CD14-positive monocyte (primary cell): ENCODE measurements at regions not wholly inside any gene's neighbourhood (a gene's known extent, or its start where the extent isn't known, plus 50 kb on each side); places are given as distances from the start of the nearest gene placed in this dataset.

ENCODE experiments used
- DNase-seq, 3 donors: peaks; one replicate each; pipeline ENCODE4 v3.0.0-alpha.2; 2011 to 2022
- H2AFZ ChIP-seq: 2 replicates; pipeline ENCODE4 v1.6.0; 2012; ENCODE audit warnings: mild to moderate bottlenecking, low read depth, low read length, inconsistent platforms; ENCODE audit not compliant: insufficient read depth, poor library complexity, severe bottlenecking
- H3K27ac ChIP-seq, 2 donors: 1 replicate in 1 of 2; 2 replicates in 1 of 2; pipeline ENCODE4 v1.5.1; 2012 to 2013; ENCODE audit warnings: low read length in 2 of 2, control low read depth in 1 of 2, inconsistent platforms in 1 of 2, low read depth in 1 of 2, mild to moderate bottlenecking in 1 of 2
- H3K27me3 ChIP-seq, 2 donors: one replicate each; pipeline versions ENCODE4 v1.6.0 to v1.6.1; 2011 to 2013; ENCODE audit warnings: low read length in 2 of 2; ENCODE audit not compliant: control insufficient read depth in 2 of 2, insufficient read depth in 2 of 2
- H3K36me3 ChIP-seq, 2 donors: replicated peaks in 1 of 2; 1 replicate in 1 of 2; 2 replicates in 1 of 2; pipeline versions ENCODE4 v1.5.1 to v1.6.1; 2012 to 2013; ENCODE audit warnings: low read length in 2 of 2, control low read depth in 1 of 2, inconsistent platforms in 1 of 2, mild to moderate bottlenecking in 1 of 2; ENCODE audit not compliant: insufficient read depth in 2 of 2, control insufficient read depth in 1 of 2
- H3K4me1 ChIP-seq, 2 donors: 1 replicate in 1 of 2; 2 replicates in 1 of 2; pipeline versions ENCODE4 v1.5.1 to v1.6.1; 2012 to 2013; ENCODE audit warnings: low read length in 2 of 2, control low read depth in 1 of 2, inconsistent platforms in 1 of 2, mild to moderate bottlenecking in 1 of 2, moderate library complexity in 1 of 2; ENCODE audit not compliant: insufficient read depth in 2 of 2, control insufficient read depth in 1 of 2
- H3K4me2 ChIP-seq: replicated peaks from 2 replicates; pipeline ENCODE3; 2012; ENCODE audit warnings: low read length, moderate library complexity, mild to moderate bottlenecking; ENCODE audit not compliant: poor library complexity, severe bottlenecking; ENCODE audit errors: extremely low read depth
- H3K4me3 ChIP-seq, 3 experiments: fragments of 200-600 bp in 1 of 3; sonication (generic) in 1 of 3; replicated peaks in 1 of 3; 1 replicate in 2 of 3; 2 replicates in 1 of 3; pipeline ENCODE4 v1.5.1; 2011 to 2013; ENCODE audit warnings: low read length in 3 of 3, mild to moderate bottlenecking in 3 of 3, control low read depth in 2 of 3, low read depth in 2 of 3, inconsistent platforms in 1 of 3, moderate library complexity in 1 of 3
- H3K79me2 ChIP-seq: 2 replicates; pipeline ENCODE4 v1.6.0; 2012; ENCODE audit warnings: mild to moderate bottlenecking, control low read depth, inconsistent platforms, low read length, moderate library complexity; ENCODE audit not compliant: insufficient read depth
- H3K9ac ChIP-seq: 2 replicates; pipeline ENCODE4 v1.6.0; 2017; ENCODE audit warnings: low read length, mild to moderate bottlenecking; ENCODE audit not compliant: insufficient read depth, poor library complexity, severe bottlenecking
- H3K9me3 ChIP-seq, 2 donors: replicated peaks in 1 of 2; 1 replicate in 1 of 2; 2 replicates in 1 of 2; pipeline versions ENCODE4 v1.5.1 to v1.6.1; 2012 to 2013; ENCODE audit warnings: low read length in 2 of 2, control low read depth in 1 of 2; ENCODE audit not compliant: control insufficient read depth in 1 of 2, insufficient read depth in 1 of 2
- H4K20me1 ChIP-seq: 2 replicates; pipeline ENCODE4 v1.6.0; 2012; ENCODE audit warnings: mild to moderate bottlenecking, low read length, control low read depth, moderate library complexity; ENCODE audit not compliant: insufficient read depth
- H3K27ac Mint-ChIP-seq, 7 donors: one replicate each; pipeline ENCODE4 v1.8.0; 2020; ENCODE audit warnings: mild to moderate bottlenecking in 7 of 7, mixed read lengths in 7 of 7, moderate library complexity in 6 of 7, inconsistent platforms in 2 of 7
- H3K27me3 Mint-ChIP-seq, 3 donors: one replicate each; pipeline ENCODE4 v1.8.0; 2021 to 2022; ENCODE audit warnings: low read depth in 3 of 3, mild to moderate bottlenecking in 3 of 3, mixed read lengths in 3 of 3, moderate library complexity in 3 of 3, inconsistent platforms in 1 of 3
- H3K36me3 Mint-ChIP-seq, 2 donors: one replicate each; pipeline ENCODE4 v1.8.0; 2020; ENCODE audit warnings: mixed read lengths in 2 of 2, inconsistent platforms in 1 of 2, mild to moderate bottlenecking in 1 of 2
- H3K4me1 Mint-ChIP-seq: one replicate; pipeline ENCODE4 v1.8.0; 2020; ENCODE audit warnings: mild to moderate bottlenecking, mixed read lengths
- H3K4me3 Mint-ChIP-seq, 2 donors: one replicate each; pipeline ENCODE4 v1.8.0; 2020; ENCODE audit warnings: mild to moderate bottlenecking in 2 of 2, mixed read lengths in 2 of 2, moderate library complexity in 1 of 2
- H3K9me3 Mint-ChIP-seq, 7 donors: one replicate each; pipeline ENCODE4 v1.8.0; 2020 to 2022; ENCODE audit warnings: mixed read lengths in 7 of 7, mild to moderate bottlenecking in 6 of 7, moderate library complexity in 6 of 7, inconsistent platforms in 2 of 7
- WGBS: methylation state at CpG from one replicate; pipeline ENCODE4 v1.1.5; 2013; ENCODE audit warnings: missing lambda C conversion rate; ENCODE audit not compliant: insufficient coverage; 5-methylcytosine and 5-hydroxymethylcytosine counted together
- intact Hi-C, 2 donors: fragments of 100-400 bp; cut with micrococcal nuclease; formaldehyde crosslinking; loops; one replicate each; pipeline versions ENCODE4 v1.15.0 to v1.15.1; 2023
- TF ChIP-seq, protein P1 (sequence below): fragments of 200-600 bp; IDR thresholded peaks from one replicate; pipeline ENCODE4 v1.8.0; 2022; ENCODE audit warnings: antibody characterized with exemption, mild to moderate bottlenecking

DNA sequence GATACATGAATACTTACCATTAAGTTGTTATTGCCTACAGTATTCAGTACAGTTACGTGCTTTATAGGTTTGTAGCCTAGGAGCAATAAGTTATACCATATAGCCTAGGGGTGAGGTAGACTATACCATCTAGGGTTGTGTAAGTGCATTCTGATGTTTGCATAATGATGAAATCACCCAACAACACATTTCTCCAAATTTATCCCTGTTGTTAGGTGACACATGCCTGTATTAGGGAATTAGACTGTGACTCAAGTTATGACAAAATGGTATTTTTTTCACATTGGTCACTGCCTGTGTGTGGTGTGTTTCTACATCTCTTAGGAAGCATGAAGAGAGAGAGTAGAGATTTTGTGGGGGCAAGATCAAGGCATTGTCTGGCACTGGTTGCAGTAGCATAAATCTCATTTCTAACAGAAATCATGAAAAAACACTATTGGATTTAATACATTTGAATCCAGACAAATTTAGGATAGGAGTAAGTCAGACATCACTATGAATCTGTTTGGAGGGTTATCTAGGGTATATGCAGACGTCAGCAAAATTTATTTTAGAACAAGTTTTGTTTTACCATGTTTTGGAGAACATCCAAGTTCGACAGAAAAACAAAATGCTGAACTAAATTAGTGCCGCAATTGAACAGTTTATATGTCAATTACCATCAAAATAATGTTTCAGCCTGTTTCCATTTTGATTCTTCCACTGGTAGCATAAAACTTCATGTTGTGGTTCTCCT lies 332.1 kb downstream of the LMO7 start:
- Histone ChIP-seq H3K27ac (no peak overlapping the region), H3K9ac (no peak overlapping the region), H3K4me2 (no peak overlapping the region), H3K9me3 (no peaks in the 10 kb centered on the region), H3K36me3 (no peaks in the 10 kb centered on the region), H3K27me3 (no peaks in the 10 kb centered on the region), H3K4me3 (no peak overlapping the region), H3K79me2 (no peaks in the 10 kb centered on the region), H4K20me1 (no peaks in the 10 kb centered on the region), H2AFZ (no peak overlapping the region), H3K4me1 (no peaks in the 10 kb centered on the region)
- no peak overlapping the region for H3K27ac Mint-ChIP-seq
- intact Hi-C loops, result no loop called here
- H3K36me3 Mint-ChIP-seq, result no peaks in the 10 kb centered on the region
- TF ChIP-seq, protein P1, sequence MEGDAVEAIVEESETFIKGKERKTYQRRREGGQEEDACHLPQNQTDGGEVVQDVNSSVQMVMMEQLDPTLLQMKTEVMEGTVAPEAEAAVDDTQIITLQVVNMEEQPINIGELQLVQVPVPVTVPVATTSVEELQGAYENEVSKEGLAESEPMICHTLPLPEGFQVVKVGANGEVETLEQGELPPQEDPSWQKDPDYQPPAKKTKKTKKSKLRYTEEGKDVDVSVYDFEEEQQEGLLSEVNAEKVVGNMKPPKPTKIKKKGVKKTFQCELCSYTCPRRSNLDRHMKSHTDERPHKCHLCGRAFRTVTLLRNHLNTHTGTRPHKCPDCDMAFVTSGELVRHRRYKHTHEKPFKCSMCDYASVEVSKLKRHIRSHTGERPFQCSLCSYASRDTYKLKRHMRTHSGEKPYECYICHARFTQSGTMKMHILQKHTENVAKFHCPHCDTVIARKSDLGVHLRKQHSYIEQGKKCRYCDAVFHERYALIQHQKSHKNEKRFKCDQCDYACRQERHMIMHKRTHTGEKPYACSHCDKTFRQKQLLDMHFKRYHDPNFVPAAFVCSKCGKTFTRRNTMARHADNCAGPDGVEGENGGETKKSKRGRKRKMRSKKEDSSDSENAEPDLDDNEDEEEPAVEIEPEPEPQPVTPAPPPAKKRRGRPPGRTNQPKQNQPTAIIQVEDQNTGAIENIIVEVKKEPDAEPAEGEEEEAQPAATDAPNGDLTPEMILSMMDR, result no peak
- 100% methylated on average over 2 of the region's 4 CpGs for WGBS
- no peak overlapping the region for H3K4me3 Mint-ChIP-seq
- no peaks in the 10 kb centered on the region for H3K4me1 Mint-ChIP-seq
- no peaks in the 10 kb centered on the region for H3K9me3 Mint-ChIP-seq
- no peak for DNase-seq
- H3K27me3 Mint-ChIP-seq, result no peaks in the 10 kb centered on the region

DNA sequence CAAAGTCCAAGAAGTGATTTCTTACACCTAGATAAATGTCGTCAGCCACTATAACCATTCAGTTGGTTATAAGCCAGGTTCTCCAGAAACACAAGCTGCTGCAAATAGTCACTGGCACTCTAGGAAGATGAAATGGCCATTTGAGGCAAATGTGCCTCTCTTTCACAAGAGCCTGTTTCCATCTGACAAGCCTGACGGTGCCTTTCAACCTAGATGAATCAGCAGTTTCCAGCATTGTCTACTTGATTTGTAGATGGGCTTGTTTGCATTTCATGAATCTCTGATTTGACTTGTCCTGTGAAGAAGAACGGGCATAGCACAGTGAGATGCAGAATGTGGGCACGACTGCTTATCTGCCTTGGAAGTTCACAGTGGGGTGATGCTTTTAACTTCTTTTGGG lies 327.2 kb downstream of the LMO7 start:
- Mint-ChIP-seq H3K36me3 (no peaks in the 10 kb centered on the region), H3K4me3 (no peak overlapping the region), H3K27me3 (no peaks in the 10 kb centered on the region), H3K27ac (no peak overlapping the region), H3K4me1 (no peaks in the 10 kb centered on the region), H3K9me3 (no peaks in the 10 kb centered on the region)
- H4K20me1 ChIP-seq, result no peaks in the 10 kb centered on the region
- H3K9me3 ChIP-seq, result no peaks in the 10 kb centered on the region
- H2AFZ ChIP-seq, result no peak overlapping the region
- no peak overlapping the region for H3K4me2 ChIP-seq
- H3K79me2 ChIP-seq, result no peaks in the 10 kb centered on the region
- no peak for DNase-seq
- H3K9ac ChIP-seq, result no peak overlapping the region
- H3K27me3 ChIP-seq, result no peaks in the 10 kb centered on the region
- intact Hi-C loops, result no loop called here
- H3K36me3 ChIP-seq, result no peaks in the 10 kb centered on the region
- H3K4me3 ChIP-seq, result no peak overlapping the region
- no peaks in the 10 kb centered on the region for H3K4me1 ChIP-seq
- WGBS, result 8% methylated on average over 4 of the region's 4 CpGs
- TF ChIP-seq, protein P1, result no peak
- no peak overlapping the region for H3K27ac ChIP-seq
